ENCODE measurements at regions not wholly inside any gene's neighbourhood (a gene's known extent, or its start where the extent isn't known, plus 50 kb on each side); places are given as distances from the start of the nearest gene placed in this dataset.

DNA sequence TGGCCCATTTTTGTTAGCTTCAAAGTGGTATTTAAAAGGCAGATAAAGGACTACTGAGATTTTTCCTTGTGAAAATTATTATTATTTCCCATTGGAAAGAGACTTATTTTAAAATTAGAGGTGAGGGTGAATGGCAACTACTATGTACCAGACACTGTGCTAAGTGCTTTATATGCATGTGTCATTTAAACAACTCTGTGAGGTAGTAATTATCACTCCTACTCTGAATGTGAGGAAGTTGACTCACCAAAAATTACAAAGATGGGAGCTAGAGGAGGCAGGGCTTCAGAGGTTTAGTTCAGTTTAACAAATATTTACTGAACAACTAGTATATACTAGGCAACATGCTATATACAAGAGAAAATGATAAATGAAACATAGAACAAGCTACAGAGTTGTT lies 78.2 kb downstream of the MSL3 start:
- no peaks in the 10 kb centered on the region for H3K27me3 ChIP-seq (ENCODE audit: control insufficient read depth, insufficient read depth, low read length)
- no peaks in the 10 kb centered on the region for H3K4me1 ChIP-seq (ENCODE audit: control insufficient read depth, low read depth, low read length)
- no peak overlapping the region for H3K4me3 ChIP-seq (ENCODE audit: low read length)
- no peaks in the 10 kb centered on the region for H3K9me3 ChIP-seq (ENCODE audit: control insufficient read depth, low read depth, low read length)
- no peaks in the 10 kb centered on the region for H3K36me3 ChIP-seq (ENCODE audit: control insufficient read depth, low read depth, low read length)
- no peak overlapping the region for H3K9ac ChIP-seq (ENCODE audit: low read length)
- no peak overlapping the region for H3K27ac ChIP-seq (ENCODE audit: low read length)

DNA sequence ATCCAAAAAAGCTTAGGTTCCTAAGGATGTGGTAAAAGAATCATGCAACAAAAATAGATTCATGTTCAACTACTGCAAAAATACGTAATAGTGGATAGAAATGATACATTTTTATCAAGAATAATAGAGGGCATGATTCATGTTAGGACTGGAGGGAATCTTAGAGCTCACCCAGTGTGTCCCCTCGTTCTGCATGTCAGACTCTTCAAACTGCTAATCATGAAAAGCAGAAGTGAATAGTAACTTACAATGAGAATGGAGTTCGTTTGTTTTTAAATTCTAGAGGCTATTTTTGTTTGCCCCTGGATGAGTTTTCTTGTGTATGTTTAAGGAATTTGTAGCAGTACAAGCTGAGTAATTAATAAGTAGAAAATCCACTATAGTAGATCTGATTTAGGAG lies 79.4 kb downstream of the MSL3 start:
- Histone ChIP-seq H3K27ac (ENCODE audit: low read length) (no peak overlapping the region), H3K4me1 (ENCODE audit: control insufficient read depth, low read depth, low read length) (no peaks in the 10 kb centered on the region), H3K27me3 (ENCODE audit: control insufficient read depth, insufficient read depth, low read length) (no peaks in the 10 kb centered on the region), H3K36me3 (ENCODE audit: control insufficient read depth, low read depth, low read length) (no peaks in the 10 kb centered on the region), H3K4me3 (ENCODE audit: low read length) (no peak overlapping the region), H3K9me3 (ENCODE audit: control insufficient read depth, low read depth, low read length) (no peaks in the 10 kb centered on the region), H3K9ac (ENCODE audit: low read length) (no peak overlapping the region)

- Histone ChIP-seq H3K27me3 (ENCODE audit: control insufficient read depth, insufficient read depth, low read length) (no peaks in the 10 kb centered on the region), H3K36me3 (ENCODE audit: control insufficient read depth, low read depth, low read length) (no peaks in the 10 kb centered on the region), H3K27ac (ENCODE audit: low read length) (no peak overlapping the region), H3K4me3 (ENCODE audit: low read length) (no peak overlapping the region), H3K9me3 (ENCODE audit: control insufficient read depth, low read depth, low read length) (no peaks in the 10 kb centered on the region), H3K4me1 (ENCODE audit: control insufficient read depth, low read depth, low read length) (no peaks in the 10 kb centered on the region), H3K9ac (ENCODE audit: low read length) (no peak overlapping the region)
Observed at GRCh38 chrX:11864171-11864570, 106.1 kb downstream of the MSL3 start.

DNA sequence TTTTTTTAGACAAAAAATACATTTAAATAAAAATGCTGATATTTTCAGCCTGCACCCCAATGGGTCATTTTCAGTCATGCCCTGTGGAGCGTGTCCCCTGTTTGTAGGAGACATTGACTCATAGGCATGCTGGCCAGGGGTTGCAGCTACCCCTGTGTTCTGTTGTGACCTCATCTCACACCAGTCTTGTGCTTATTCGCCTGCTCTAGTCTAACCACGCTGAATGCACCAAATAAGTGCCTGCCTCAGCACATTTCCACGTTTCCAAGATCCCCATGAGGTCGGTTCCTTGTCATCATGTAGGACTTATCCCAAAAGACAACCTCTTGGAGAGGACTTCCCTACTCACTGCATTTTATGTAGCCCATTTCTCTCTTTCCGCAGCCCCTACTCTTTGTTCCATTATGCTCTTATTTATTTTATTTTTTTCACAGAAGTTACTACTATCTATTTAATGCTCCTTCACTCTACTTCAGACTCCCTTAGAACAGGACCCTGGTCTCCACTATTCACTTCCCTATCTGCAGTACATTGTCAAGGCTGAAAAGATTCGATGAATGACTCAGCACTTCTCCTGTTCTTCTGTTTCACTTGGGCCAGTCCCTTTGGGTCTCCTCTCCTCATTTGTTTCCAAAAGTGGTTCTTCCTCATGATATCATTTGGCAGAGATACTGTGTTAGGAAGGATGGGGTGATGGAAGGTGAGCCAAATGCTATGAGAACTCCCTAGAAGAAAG lies 109.7 kb downstream of the MSL3 start:
- H3K27me3 ChIP-seq (ENCODE audit: control insufficient read depth, insufficient read depth, low read length) = no peaks in the 10 kb centered on the region

DNA sequence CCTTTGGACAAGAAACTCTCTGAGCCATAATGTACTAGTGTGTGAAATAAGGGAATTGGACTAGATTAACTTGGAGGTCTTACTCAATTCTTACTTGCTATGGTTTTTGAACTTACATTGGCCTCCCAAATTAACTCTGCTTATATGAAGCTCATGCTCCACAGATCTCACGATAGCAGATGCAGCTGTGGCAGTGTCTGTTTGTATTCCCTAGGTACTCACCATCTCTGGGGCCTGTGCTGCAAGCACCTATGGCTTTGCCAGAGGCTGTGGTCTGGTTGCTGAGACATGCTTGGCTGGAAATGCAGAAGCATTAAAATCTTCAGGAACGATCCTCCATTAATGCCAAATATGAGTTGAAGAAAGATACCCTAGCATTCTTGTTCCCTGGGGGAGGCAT lies 112.8 kb downstream of the MSL3 start:
- H3K27ac ChIP-seq (ENCODE audit: low read length) = no peak overlapping the region
- H3K9me3 ChIP-seq (ENCODE audit: control insufficient read depth, low read depth, low read length) = no peaks in the 10 kb centered on the region
- H3K4me3 ChIP-seq (ENCODE audit: low read length) = no peak overlapping the region
- no peaks in the 10 kb centered on the region for H3K27me3 ChIP-seq (ENCODE audit: control insufficient read depth, insufficient read depth, low read length)
- H3K9ac ChIP-seq (ENCODE audit: low read length) = no peak overlapping the region
- no peaks in the 10 kb centered on the region for H3K4me1 ChIP-seq (ENCODE audit: control insufficient read depth, low read depth, low read length)
- no peaks in the 10 kb centered on the region for H3K36me3 ChIP-seq (ENCODE audit: control insufficient read depth, low read depth, low read length)

More for the DNA sequence above, 109.7 kb downstream of the MSL3 start:
- no peaks in the 10 kb centered on the region for H3K36me3 ChIP-seq (ENCODE audit: control insufficient read depth, low read depth, low read length)
- H3K4me3 ChIP-seq (ENCODE audit: low read length) = no peak overlapping the region
- H3K9me3 ChIP-seq (ENCODE audit: control insufficient read depth, low read depth, low read length) = no peaks in the 10 kb centered on the region
- no peaks in the 10 kb centered on the region for H3K4me1 ChIP-seq (ENCODE audit: control insufficient read depth, low read depth, low read length)
- no peak overlapping the region for H3K27ac ChIP-seq (ENCODE audit: low read length)
- no peak overlapping the region for H3K9ac ChIP-seq (ENCODE audit: low read length)

- H3K9ac ChIP-seq (ENCODE audit: low read length) = no peak overlapping the region
- no peak overlapping the region for H3K27ac ChIP-seq (ENCODE audit: low read length)
- no peak overlapping the region for H3K4me3 ChIP-seq (ENCODE audit: low read length)
- no peaks in the 10 kb centered on the region for H3K4me1 ChIP-seq (ENCODE audit: control insufficient read depth, low read depth, low read length)
- no peaks in the 10 kb centered on the region for H3K36me3 ChIP-seq (ENCODE audit: control insufficient read depth, low read depth, low read length)
- H3K9me3 ChIP-seq (ENCODE audit: control insufficient read depth, low read depth, low read length) = no peaks in the 10 kb centered on the region
- H3K27me3 ChIP-seq (ENCODE audit: control insufficient read depth, insufficient read depth, low read length) = no peaks in the 10 kb centered on the region
Observed at GRCh38 chrX:11881485-11882170, 123.6 kb downstream of the MSL3 start.

DNA sequence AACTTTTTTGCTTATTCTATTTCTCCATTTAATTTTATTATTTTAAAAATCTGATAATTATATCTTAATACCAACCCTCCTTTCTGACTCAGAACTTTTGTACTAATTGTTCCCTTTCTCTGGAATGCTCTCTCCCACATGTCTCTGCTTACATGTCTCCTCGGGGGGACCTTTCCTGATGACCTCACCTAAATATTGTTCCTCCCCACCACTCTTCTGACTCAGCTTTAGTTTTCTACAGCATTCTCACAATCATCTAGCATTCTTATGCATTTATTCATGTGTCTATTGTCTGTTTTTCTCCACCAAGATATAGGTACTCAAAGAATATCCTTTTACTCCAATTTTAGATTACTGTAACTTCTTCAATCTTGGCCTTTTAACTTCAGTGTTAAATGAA lies 128.7 kb downstream of the MSL3 start:
- Histone ChIP-seq H3K9ac (ENCODE audit: low read length) (no peak overlapping the region), H3K36me3 (ENCODE audit: control insufficient read depth, low read depth, low read length) (no peaks in the 10 kb centered on the region), H3K27ac (ENCODE audit: low read length) (no peak overlapping the region), H3K4me3 (ENCODE audit: low read length) (no peak overlapping the region), H3K27me3 (ENCODE audit: control insufficient read depth, insufficient read depth, low read length) (no peaks in the 10 kb centered on the region), H3K9me3 (ENCODE audit: control insufficient read depth, low read depth, low read length) (no peaks in the 10 kb centered on the region), H3K4me1 (ENCODE audit: control insufficient read depth, low read depth, low read length) (peaks cover 6% of the 10 kb centered on the region)

DNA sequence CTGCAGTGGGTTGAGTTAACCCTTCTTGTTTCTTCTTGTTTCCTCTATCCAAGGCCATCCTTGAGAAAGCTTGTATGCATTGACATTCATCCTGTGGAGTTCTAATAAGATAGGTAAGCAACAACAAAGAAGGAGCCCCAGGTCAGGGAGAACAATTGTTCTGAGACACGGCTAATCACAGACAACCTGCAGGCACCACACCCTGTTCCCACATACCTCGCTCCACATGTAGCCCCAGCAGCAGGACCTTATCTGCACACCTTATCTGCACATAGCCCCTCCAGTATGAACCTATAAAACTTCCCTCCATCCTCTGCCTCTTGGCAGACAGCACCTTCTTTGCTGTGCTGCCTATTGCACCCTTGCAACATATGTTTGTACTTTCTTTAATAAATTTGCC lies 129.1 kb downstream of the MSL3 start:
- H3K4me3 ChIP-seq (ENCODE audit: low read length) = no peak overlapping the region
- no peak overlapping the region for H3K9ac ChIP-seq (ENCODE audit: low read length)
- H3K36me3 ChIP-seq (ENCODE audit: control insufficient read depth, low read depth, low read length) = no peaks in the 10 kb centered on the region
- peaks cover 6% of the 10 kb centered on the region for H3K4me1 ChIP-seq (ENCODE audit: control insufficient read depth, low read depth, low read length)
- H3K9me3 ChIP-seq (ENCODE audit: control insufficient read depth, low read depth, low read length) = no peaks in the 10 kb centered on the region
- H3K27me3 ChIP-seq (ENCODE audit: control insufficient read depth, insufficient read depth, low read length) = no peaks in the 10 kb centered on the region
- no peak overlapping the region for H3K27ac ChIP-seq (ENCODE audit: low read length)

DNA sequence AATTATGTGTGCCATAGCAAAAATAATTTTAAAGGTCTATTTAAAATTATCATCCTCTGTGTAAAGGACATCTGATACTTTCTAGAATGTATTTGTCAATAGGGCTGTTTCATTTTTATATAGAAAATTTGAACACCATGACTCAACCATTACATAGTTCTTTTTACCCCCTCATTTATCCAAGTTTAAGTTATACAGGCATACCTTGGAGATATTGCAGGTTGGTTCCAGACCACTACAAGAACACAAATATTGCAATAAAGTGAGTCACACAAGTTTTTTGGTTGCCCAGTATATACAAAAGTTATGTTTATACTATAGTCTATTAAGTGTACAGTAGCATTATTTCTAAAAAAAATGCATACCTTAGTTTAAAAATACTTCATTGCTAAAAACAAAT lies 130.4 kb downstream of the MSL3 start:
- H3K36me3 ChIP-seq (ENCODE audit: control insufficient read depth, low read depth, low read length) = no peaks in the 10 kb centered on the region
- no peak overlapping the region for H3K9ac ChIP-seq (ENCODE audit: low read length)
- H3K4me1 ChIP-seq (ENCODE audit: control insufficient read depth, low read depth, low read length) = peaks cover 6% of the 10 kb centered on the region
- H3K27ac ChIP-seq (ENCODE audit: low read length) = no peak overlapping the region
- no peaks in the 10 kb centered on the region for H3K27me3 ChIP-seq (ENCODE audit: control insufficient read depth, insufficient read depth, low read length)
- H3K9me3 ChIP-seq (ENCODE audit: control insufficient read depth, low read depth, low read length) = no peaks in the 10 kb centered on the region
- H3K4me3 ChIP-seq (ENCODE audit: low read length) = no peak overlapping the region

DNA sequence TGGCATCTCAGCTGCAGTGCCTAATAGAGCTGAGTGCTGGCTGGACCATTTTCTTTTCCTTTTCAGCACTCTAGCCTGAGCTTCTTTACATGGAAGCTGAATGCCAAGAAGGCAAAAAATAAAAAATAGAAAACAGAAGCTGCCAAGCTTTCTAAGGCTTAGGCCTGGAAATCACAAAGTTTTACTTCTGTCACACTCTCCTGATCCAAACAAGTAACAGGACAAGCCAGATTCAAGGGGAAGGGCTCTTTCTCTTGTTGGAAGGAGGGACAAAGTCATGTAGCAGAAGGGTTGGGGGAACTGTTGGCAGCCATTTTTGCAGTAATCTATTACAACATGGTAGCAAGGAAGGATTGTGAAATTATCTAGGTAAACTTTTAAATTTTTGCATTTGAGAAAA lies 131.8 kb downstream of the MSL3 start:
- H3K4me3 ChIP-seq (ENCODE audit: low read length) = no peak overlapping the region
- no peak overlapping the region for H3K27ac ChIP-seq (ENCODE audit: low read length)
- no peaks in the 10 kb centered on the region for H3K9me3 ChIP-seq (ENCODE audit: control insufficient read depth, low read depth, low read length)
- no peaks in the 10 kb centered on the region for H3K27me3 ChIP-seq (ENCODE audit: control insufficient read depth, insufficient read depth, low read length)
- H3K36me3 ChIP-seq (ENCODE audit: control insufficient read depth, low read depth, low read length) = no peaks in the 10 kb centered on the region
- H3K9ac ChIP-seq (ENCODE audit: low read length) = no peak overlapping the region
- H3K4me1 ChIP-seq (ENCODE audit: control insufficient read depth, low read depth, low read length) = peaks cover 6% of the 10 kb centered on the region

GRCh38 chrX:11890836-11891514 lies 132.9 kb downstream of the MSL3 start:
- Histone ChIP-seq H3K4me1 (ENCODE audit: control insufficient read depth, low read depth, low read length) (peaks cover 6% of the 10 kb centered on the region), H3K27me3 (ENCODE audit: control insufficient read depth, insufficient read depth, low read length) (no peaks in the 10 kb centered on the region), H3K9ac (ENCODE audit: low read length) (no peak overlapping the region), H3K4me3 (ENCODE audit: low read length) (no peak overlapping the region), H3K27ac (ENCODE audit: low read length) (no peak overlapping the region), H3K9me3 (ENCODE audit: control insufficient read depth, low read depth, low read length) (no peaks in the 10 kb centered on the region), H3K36me3 (ENCODE audit: control insufficient read depth, low read depth, low read length) (no peaks in the 10 kb centered on the region)
